Neural cell (in vitro differentiated cells): ENCODE measurements at regions not wholly inside any gene's neighbourhood (a gene's known extent, or its start where the extent isn't known, plus 50 kb on each side); places are given as distances from the start of the nearest gene placed in this dataset.

Source experiments
- H2AFZ ChIP-seq: fragments of 200-600, 300-800 bp; sonication (generic), shearing (Covaris generic); 2 replicates; pipeline ENCODE4 v1.6.0; 2014; ENCODE audit warnings: low read depth, mild to moderate bottlenecking, antibody characterized with exemption, low read length, moderate library complexity
- H3F3A ChIP-seq: fragments of 200-600 bp; shearing (Covaris generic); 2 replicates; pipeline ENCODE4 v1.6.1; 2016; ENCODE audit warnings: mild to moderate bottlenecking, moderate library complexity, mixed read lengths, antibody characterized with exemption, low read length; ENCODE audit not compliant: insufficient read depth, poor library complexity, severe bottlenecking
- H3K27ac ChIP-seq: fragments of 200-600, 300-800 bp; sonication (generic), shearing (Covaris generic); 2 replicates; pipeline ENCODE4 v1.5.1; 2014; ENCODE audit warnings: mild to moderate bottlenecking, low read length, moderate library complexity
- H3K27me3 ChIP-seq: fragments of 300-800, 200-600 bp; sonication (generic), shearing (Covaris generic); 2 replicates; pipeline ENCODE4 v1.6.0; 2014; ENCODE audit warnings: mild to moderate bottlenecking, low read depth, low read length, moderate library complexity; ENCODE audit not compliant: insufficient read depth
- H3K36me3 ChIP-seq: fragments of 300-800, 200-600 bp; sonication (generic), shearing (Covaris generic); 2 replicates; pipeline ENCODE4 v1.5.1; 2014; ENCODE audit warnings: mild to moderate bottlenecking, antibody characterized with exemption, low read length, moderate library complexity; ENCODE audit not compliant: insufficient read depth
- H3K4me2 ChIP-seq: fragments of 300-800, 200-600 bp; sonication (generic), shearing (Covaris generic); 2 replicates; pipeline ENCODE4 v1.6.0; 2014; ENCODE audit warnings: mild to moderate bottlenecking, low read length
- H3K4me3 ChIP-seq: fragments of 300-800, 200-600 bp; sonication (generic), shearing (Covaris generic); 2 replicates; pipeline ENCODE4 v1.5.1; 2014; ENCODE audit warnings: mild to moderate bottlenecking, low read length, moderate library complexity
- H3K79me2 ChIP-seq: fragments of 200-600 bp; shearing (Covaris generic); replicated peaks from 2 replicates; pipeline ENCODE4 v1.6.0; 2014; ENCODE audit warnings: mild to moderate bottlenecking, low read length, moderate library complexity; ENCODE audit not compliant: insufficient read depth
- H3K9ac ChIP-seq: fragments of 300-800, 200-600 bp; sonication (generic), shearing (Covaris generic); 2 replicates; pipeline ENCODE4 v1.6.1; 2016; ENCODE audit warnings: mild to moderate bottlenecking, low read length, mixed read lengths
- H3K9me2 ChIP-seq: fragments of 200-600 bp; shearing (Covaris generic); 2 replicates; pipeline ENCODE4 v1.6.1; 2016; ENCODE audit warnings: mild to moderate bottlenecking, low read length, mixed read lengths; ENCODE audit not compliant: insufficient read depth
- H3K9me3 ChIP-seq: fragments of 200-600, 300-800 bp; sonication (generic), shearing (Covaris generic); 2 replicates; pipeline ENCODE4 v1.6.1; 2016; ENCODE audit warnings: mild to moderate bottlenecking, mixed run types, low read length, moderate library complexity, mixed read lengths
- H4K20me1 ChIP-seq: fragments of 200-600 bp; shearing (Covaris generic); 2 replicates; pipeline ENCODE4 v1.6.1; 2016; ENCODE audit warnings: mild to moderate bottlenecking, mixed run types; ENCODE audit not compliant: insufficient read depth
- EP300 ChIP-seq: fragments of 450-650 bp; conservative IDR thresholded peaks from 2 replicates; pipeline ENCODE4 v1.6.1; 2014; ENCODE audit warnings: antibody characterized with exemption, mild to moderate bottlenecking, moderate library complexity; ENCODE audit not compliant: poor library complexity, severe bottlenecking
- EZH2 ChIP-seq: fragments of 200-600, 300-800 bp; shearing (Covaris generic), sonication (generic); IDR thresholded peaks from 2 replicates; pipeline ENCODE4 v1.6.1; 2014; ENCODE audit warnings: antibody characterized with exemption, low read length, borderline replicate concordance, mild to moderate bottlenecking; ENCODE audit not compliant: insufficient read depth, poor library complexity, severe bottlenecking
- MXI1 ChIP-seq: fragments of 450-650 bp; conservative IDR thresholded peaks from 2 replicates; pipeline ENCODE4 v1.6.1; 2014; ENCODE audit warnings: antibody characterized with exemption, mild to moderate bottlenecking; ENCODE audit not compliant: poor library complexity, severe bottlenecking
- POLR2AphosphoS5 ChIP-seq: IDR thresholded peaks from 2 replicates; pipeline ENCODE4 v1.6.1; 2012
- RAD21 ChIP-seq: fragments of 450-650 bp; conservative IDR thresholded peaks from 2 replicates; pipeline ENCODE4 v1.6.1; 2014; ENCODE audit warnings: antibody characterized with exemption, mild to moderate bottlenecking, moderate library complexity
- SMC3 ChIP-seq: fragments of 450-650 bp; conservative IDR thresholded peaks from 2 replicates; pipeline ENCODE4 v1.6.1; 2014; ENCODE audit warnings: antibody characterized with exemption, mild to moderate bottlenecking, moderate library complexity; ENCODE audit not compliant: poor library complexity
- TAF1 ChIP-seq: IDR thresholded peaks from 2 replicates; pipeline ENCODE4 v1.6.1; 2012; ENCODE audit warnings: low read depth
- TF ChIP-seq, protein P1 (sequence below): fragments of 450-650 bp; IDR thresholded peaks from 2 replicates; pipeline ENCODE4 v1.5.1; 2014; ENCODE audit warnings: antibody characterized with exemption, mild to moderate bottlenecking, moderate library complexity; ENCODE audit not compliant: poor library complexity, severe bottlenecking
- TF ChIP-seq, protein P2 (sequence below): IDR thresholded peaks from 2 replicates; pipeline ENCODE4 v1.6.1; 2012; ENCODE audit warnings: borderline replicate concordance

- no peak for TF ChIP-seq TAF1
- TF ChIP-seq, protein P1, sequence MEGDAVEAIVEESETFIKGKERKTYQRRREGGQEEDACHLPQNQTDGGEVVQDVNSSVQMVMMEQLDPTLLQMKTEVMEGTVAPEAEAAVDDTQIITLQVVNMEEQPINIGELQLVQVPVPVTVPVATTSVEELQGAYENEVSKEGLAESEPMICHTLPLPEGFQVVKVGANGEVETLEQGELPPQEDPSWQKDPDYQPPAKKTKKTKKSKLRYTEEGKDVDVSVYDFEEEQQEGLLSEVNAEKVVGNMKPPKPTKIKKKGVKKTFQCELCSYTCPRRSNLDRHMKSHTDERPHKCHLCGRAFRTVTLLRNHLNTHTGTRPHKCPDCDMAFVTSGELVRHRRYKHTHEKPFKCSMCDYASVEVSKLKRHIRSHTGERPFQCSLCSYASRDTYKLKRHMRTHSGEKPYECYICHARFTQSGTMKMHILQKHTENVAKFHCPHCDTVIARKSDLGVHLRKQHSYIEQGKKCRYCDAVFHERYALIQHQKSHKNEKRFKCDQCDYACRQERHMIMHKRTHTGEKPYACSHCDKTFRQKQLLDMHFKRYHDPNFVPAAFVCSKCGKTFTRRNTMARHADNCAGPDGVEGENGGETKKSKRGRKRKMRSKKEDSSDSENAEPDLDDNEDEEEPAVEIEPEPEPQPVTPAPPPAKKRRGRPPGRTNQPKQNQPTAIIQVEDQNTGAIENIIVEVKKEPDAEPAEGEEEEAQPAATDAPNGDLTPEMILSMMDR: no peak
- Histone ChIP-seq H3K9me3 (no peaks in the 10 kb centered on the region), H3F3A (peaks cover 6% of the 10 kb centered on the region), H3K9me2 (no peaks in the 10 kb centered on the region), H3K79me2 (no peaks in the 10 kb centered on the region), H3K4me2 (no peak overlapping the region), H3K27ac (no peak overlapping the region), H3K9ac (no peak overlapping the region), H2AFZ (no peak overlapping the region), H4K20me1 (no peaks in the 10 kb centered on the region), H3K4me3 (no peak overlapping the region), H3K27me3 (no peaks in the 10 kb centered on the region), H3K36me3 (no peaks in the 10 kb centered on the region)
These were observed 141.7 kb upstream of the PFKP start for GRCh38 chr10:2925631-2926030.

- H2AFZ ChIP-seq: no peak overlapping the region
- H3K9me3 ChIP-seq: no peaks in the 10 kb centered on the region
- no peaks in the 10 kb centered on the region for H3K36me3 ChIP-seq
- H3K4me3 ChIP-seq: no peak overlapping the region
- no peak overlapping the region for H3K4me2 ChIP-seq
- H3K27me3 ChIP-seq: no peaks in the 10 kb centered on the region
- no peak overlapping the region for H3K9ac ChIP-seq
- no peaks in the 10 kb centered on the region for H4K20me1 ChIP-seq
- TF ChIP-seq EZH2 (no peak), MXI1 (no peak), EP300 (no peak), RAD21 (no peak), TAF1 (no peak), POLR2AphosphoS5 (no peak), SMC3 (no peak)
- TF ChIP-seq, protein P2, sequence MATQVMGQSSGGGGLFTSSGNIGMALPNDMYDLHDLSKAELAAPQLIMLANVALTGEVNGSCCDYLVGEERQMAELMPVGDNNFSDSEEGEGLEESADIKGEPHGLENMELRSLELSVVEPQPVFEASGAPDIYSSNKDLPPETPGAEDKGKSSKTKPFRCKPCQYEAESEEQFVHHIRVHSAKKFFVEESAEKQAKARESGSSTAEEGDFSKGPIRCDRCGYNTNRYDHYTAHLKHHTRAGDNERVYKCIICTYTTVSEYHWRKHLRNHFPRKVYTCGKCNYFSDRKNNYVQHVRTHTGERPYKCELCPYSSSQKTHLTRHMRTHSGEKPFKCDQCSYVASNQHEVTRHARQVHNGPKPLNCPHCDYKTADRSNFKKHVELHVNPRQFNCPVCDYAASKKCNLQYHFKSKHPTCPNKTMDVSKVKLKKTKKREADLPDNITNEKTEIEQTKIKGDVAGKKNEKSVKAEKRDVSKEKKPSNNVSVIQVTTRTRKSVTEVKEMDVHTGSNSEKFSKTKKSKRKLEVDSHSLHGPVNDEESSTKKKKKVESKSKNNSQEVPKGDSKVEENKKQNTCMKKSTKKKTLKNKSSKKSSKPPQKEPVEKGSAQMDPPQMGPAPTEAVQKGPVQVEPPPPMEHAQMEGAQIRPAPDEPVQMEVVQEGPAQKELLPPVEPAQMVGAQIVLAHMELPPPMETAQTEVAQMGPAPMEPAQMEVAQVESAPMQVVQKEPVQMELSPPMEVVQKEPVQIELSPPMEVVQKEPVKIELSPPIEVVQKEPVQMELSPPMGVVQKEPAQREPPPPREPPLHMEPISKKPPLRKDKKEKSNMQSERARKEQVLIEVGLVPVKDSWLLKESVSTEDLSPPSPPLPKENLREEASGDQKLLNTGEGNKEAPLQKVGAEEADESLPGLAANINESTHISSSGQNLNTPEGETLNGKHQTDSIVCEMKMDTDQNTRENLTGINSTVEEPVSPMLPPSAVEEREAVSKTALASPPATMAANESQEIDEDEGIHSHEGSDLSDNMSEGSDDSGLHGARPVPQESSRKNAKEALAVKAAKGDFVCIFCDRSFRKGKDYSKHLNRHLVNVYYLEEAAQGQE: no peak
- TF ChIP-seq, protein P1: no peak
- H3K27ac ChIP-seq: no peak overlapping the region
- no peaks in the 10 kb centered on the region for H3K79me2 ChIP-seq
- peaks cover 6% of the 10 kb centered on the region for H3F3A ChIP-seq
- no peaks in the 10 kb centered on the region for H3K9me2 ChIP-seq
These were observed 142.9 kb upstream of the PFKP start for GRCh38 chr10:2924431-2924830.
